Natural killer cell (primary cell): ENCODE measurements at regions not wholly inside any gene's neighbourhood (a gene's known extent, or its start where the extent isn't known, plus 50 kb on each side); places are given as distances from the start of the nearest gene placed in this dataset.

Source experiments
- ATAC-seq, 3 donors: fragments of 150-1000 bp in 2 of 3; fragments of 200-7000 bp in 1 of 3; cut with Tn5 transposase; 1 replicate in 1 of 3; 2 replicates in 2 of 3; pipeline ENCODE4 v1.10.0; 2021; ENCODE audit warnings: mild to moderate bottlenecking in 2 of 3, moderate library complexity in 2 of 3
- DNase-seq, 2 donors: peaks; one replicate each; pipeline versions ENCODE4 v3.0.0 to v3.0.0-alpha.2; 2013 to 2021; ENCODE audit warnings: mixed read lengths in 1 of 2
- H3K27ac ChIP-seq: one replicate; pipeline ENCODE4 v1.5.1; 2013; ENCODE audit warnings: mild to moderate bottlenecking, low read length
- H3K27me3 ChIP-seq: one replicate; pipeline ENCODE4 v1.6.1; 2013; ENCODE audit warnings: low read length; ENCODE audit not compliant: control insufficient read depth, insufficient read depth
- H3K36me3 ChIP-seq: one replicate; pipeline ENCODE4 v1.6.1; 2013; ENCODE audit warnings: low read length; ENCODE audit not compliant: control insufficient read depth, insufficient read depth
- H3K4me1 ChIP-seq: one replicate; pipeline ENCODE4 v1.6.1; 2013; ENCODE audit warnings: low read length; ENCODE audit not compliant: control insufficient read depth, insufficient read depth
- H3K4me3 ChIP-seq: one replicate; pipeline ENCODE4 v1.5.1; 2013; ENCODE audit warnings: low read length
- H3K9me3 ChIP-seq: one replicate; pipeline ENCODE4 v1.6.1; 2013; ENCODE audit warnings: low read length; ENCODE audit not compliant: control insufficient read depth, insufficient read depth
- H3K27ac Mint-ChIP-seq, 2 donors: one replicate each; pipeline ENCODE4 v1.8.0; 2022; ENCODE audit warnings: mild to moderate bottlenecking in 2 of 2, mixed read lengths in 2 of 2, moderate library complexity in 1 of 2
- H3K27me3 Mint-ChIP-seq, 2 donors: one replicate each; pipeline ENCODE4 v1.8.0; 2022; ENCODE audit warnings: low read depth in 2 of 2, mixed read lengths in 2 of 2
- H3K36me3 Mint-ChIP-seq: one replicate; pipeline ENCODE4 v1.8.0; 2022; ENCODE audit warnings: mixed read lengths
- H3K4me1 Mint-ChIP-seq, 2 donors: one replicate each; pipeline ENCODE4 v1.8.0; 2022; ENCODE audit warnings: mixed read lengths in 2 of 2
- H3K4me3 Mint-ChIP-seq: one replicate; pipeline ENCODE4 v1.8.0; 2022; ENCODE audit warnings: mild to moderate bottlenecking, moderate library complexity, mixed read lengths
- H3K9me3 Mint-ChIP-seq, 2 donors: one replicate each; pipeline ENCODE4 v1.8.0; 2022; ENCODE audit warnings: mixed read lengths in 2 of 2
- WGBS: methylation state at CpG from one replicate; pipeline ENCODE4 v1.1.7; 2013; ENCODE audit warnings: missing lambda C conversion rate; ENCODE audit not compliant: insufficient coverage; 5-methylcytosine and 5-hydroxymethylcytosine counted together
- intact Hi-C: fragments of 100-400 bp; cut with micrococcal nuclease; formaldehyde crosslinking; loops from one replicate; pipeline ENCODE4 v1.14.2; 2022
- TF ChIP-seq, protein P1 (sequence below): fragments of 200-600 bp; IDR thresholded peaks from one replicate; pipeline ENCODE4 v1.8.0; 2022; ENCODE audit warnings: antibody characterized with exemption

GRCh38 chr13:29702912-29703351 lies 107.4 kb upstream of the SLC7A1 start:
- H3K27me3 Mint-ChIP-seq, result peaks cover 32 to 55% of the 10 kb centered on the region in 2 donors
- no peak overlapping the region for H3K4me3 Mint-ChIP-seq
- Histone ChIP-seq H3K36me3 (no peaks in the 10 kb centered on the region), H3K27me3 (peaks cover 6% of the 10 kb centered on the region), H3K27ac (no peak overlapping the region), H3K4me3 (no peak overlapping the region), H3K4me1 (no peaks in the 10 kb centered on the region), H3K9me3 (no peaks in the 10 kb centered on the region)
- intact Hi-C loops, result no loop called here
- DNase-seq, result no peak
- H3K9me3 Mint-ChIP-seq, result no peaks in the 10 kb centered on the region
- H3K4me1 Mint-ChIP-seq, result no peaks in the 10 kb centered on the region
- TF ChIP-seq, protein P1, sequence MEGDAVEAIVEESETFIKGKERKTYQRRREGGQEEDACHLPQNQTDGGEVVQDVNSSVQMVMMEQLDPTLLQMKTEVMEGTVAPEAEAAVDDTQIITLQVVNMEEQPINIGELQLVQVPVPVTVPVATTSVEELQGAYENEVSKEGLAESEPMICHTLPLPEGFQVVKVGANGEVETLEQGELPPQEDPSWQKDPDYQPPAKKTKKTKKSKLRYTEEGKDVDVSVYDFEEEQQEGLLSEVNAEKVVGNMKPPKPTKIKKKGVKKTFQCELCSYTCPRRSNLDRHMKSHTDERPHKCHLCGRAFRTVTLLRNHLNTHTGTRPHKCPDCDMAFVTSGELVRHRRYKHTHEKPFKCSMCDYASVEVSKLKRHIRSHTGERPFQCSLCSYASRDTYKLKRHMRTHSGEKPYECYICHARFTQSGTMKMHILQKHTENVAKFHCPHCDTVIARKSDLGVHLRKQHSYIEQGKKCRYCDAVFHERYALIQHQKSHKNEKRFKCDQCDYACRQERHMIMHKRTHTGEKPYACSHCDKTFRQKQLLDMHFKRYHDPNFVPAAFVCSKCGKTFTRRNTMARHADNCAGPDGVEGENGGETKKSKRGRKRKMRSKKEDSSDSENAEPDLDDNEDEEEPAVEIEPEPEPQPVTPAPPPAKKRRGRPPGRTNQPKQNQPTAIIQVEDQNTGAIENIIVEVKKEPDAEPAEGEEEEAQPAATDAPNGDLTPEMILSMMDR, result no peak
- no peak for ATAC-seq
- no peak overlapping the region for H3K27ac Mint-ChIP-seq
- 56% methylated on average over 13 of the region's 13 CpGs for WGBS
- no peaks in the 10 kb centered on the region for H3K36me3 Mint-ChIP-seq

- Histone ChIP-seq H3K27ac (no peak overlapping the region), H3K4me3 (no peak overlapping the region), H3K36me3 (no peaks in the 10 kb centered on the region), H3K27me3 (peaks cover 10% of the 10 kb centered on the region), H3K4me1 (no peaks in the 10 kb centered on the region), H3K9me3 (no peaks in the 10 kb centered on the region)
- Mint-ChIP-seq H3K4me1 (no peaks in the 10 kb centered on the region), H3K9me3 (no peaks in the 10 kb centered on the region), H3K4me3 (no peak overlapping the region), H3K27ac (no peak overlapping the region), H3K36me3 (no peaks in the 10 kb centered on the region), H3K27me3 (peaks cover 35 to 48% of the 10 kb centered on the region in 2 donors)
- DNase-seq (no peak), ATAC-seq (no peak)
- WGBS, result 92% methylated on average over 2 of the region's 3 CpGs
- TF ChIP-seq, protein P1, result no peak
- intact Hi-C loops, result no loop called here
Measured at GRCh38 chr13:29698106-29698505, 102.6 kb upstream of the SLC7A1 start.

GRCh38 chr13:29696606-29697005 lies 101.1 kb upstream of the SLC7A1 start:
- Mint-ChIP-seq H3K4me1 (no peaks in the 10 kb centered on the region), H3K27ac (no peak overlapping the region), H3K36me3 (no peaks in the 10 kb centered on the region), H3K27me3 (peaks cover 31 to 39% of the 10 kb centered on the region in 2 donors), H3K9me3 (no peaks in the 10 kb centered on the region), H3K4me3 (no peak overlapping the region)
- Histone ChIP-seq H3K4me3 (no peak overlapping the region), H3K9me3 (no peaks in the 10 kb centered on the region), H3K36me3 (no peaks in the 10 kb centered on the region), H3K27ac (no peak overlapping the region), H3K4me1 (no peaks in the 10 kb centered on the region), H3K27me3 (peaks cover 7% of the 10 kb centered on the region)
- TF ChIP-seq, protein P1, result no peak
- intact Hi-C loops, result no loop called here
- DNase-seq (no peak), ATAC-seq (no peak)

- H3K4me3 ChIP-seq, result no peak overlapping the region
- H3K9me3 ChIP-seq, result no peaks in the 10 kb centered on the region
- intact Hi-C loops, result no loop called here
- TF ChIP-seq, protein P1, result no peak
- Mint-ChIP-seq H3K36me3 (no peaks in the 10 kb centered on the region), H3K27me3 (peaks cover 18 to 19% of the 10 kb centered on the region in 2 donors), H3K9me3 (no peaks in the 10 kb centered on the region), H3K4me1 (no peaks in the 10 kb centered on the region), H3K4me3 (no peak overlapping the region), H3K27ac (no peak overlapping the region)
- DNase-seq (no peak), ATAC-seq (no peak)
- no peaks in the 10 kb centered on the region for H3K4me1 ChIP-seq
- no peak overlapping the region for H3K27ac ChIP-seq
- peaks cover 4% of the 10 kb centered on the region for H3K27me3 ChIP-seq
- 86% methylated on average over 13 of the region's 13 CpGs for WGBS
- H3K36me3 ChIP-seq, result no peaks in the 10 kb centered on the region
Measured at GRCh38 chr13:29693275-29693945, 97.9 kb upstream of the SLC7A1 start.
